Upper lobe of left lung (tissue), 6 donors: ENCODE measurements at regions not wholly inside any gene's neighbourhood (a gene's known extent, or its start where the extent isn't known, plus 50 kb on each side); places are given as distances from the start of the nearest gene placed in this dataset.

Source experiments
- ATAC-seq, 2 donors: fragments of 200-7000 bp; cut with Tn5 transposase; one replicate each; pipeline ENCODE4 v1.9.1; 2022; ENCODE audit warnings: mild to moderate bottlenecking in 2 of 2, moderate library complexity in 2 of 2; ENCODE audit not compliant: low FRiP score in 2 of 2
- DNase-seq, 2 donors: peaks; one replicate each; pipeline ENCODE4 v3.0.0-alpha.2; 2019 to 2020
- H3K27ac ChIP-seq, 4 donors: fragments of 200-600 bp; sonication (generic); one replicate each; pipeline ENCODE4 v1.5.1; 2016 to 2019
- H3K27me3 ChIP-seq, 4 donors: fragments of 200-600 bp; sonication (generic); one replicate each; pipeline ENCODE4 v1.5.1; 2017 to 2019
- H3K36me3 ChIP-seq, 4 donors: fragments of 200-600 bp; sonication (generic); one replicate each; pipeline ENCODE4 v1.5.1; 2016 to 2019
- H3K4me1 ChIP-seq, 4 donors: fragments of 200-600 bp; sonication (generic); one replicate each; pipeline ENCODE4 v1.5.1; 2018 to 2019
- H3K4me3 ChIP-seq, 4 donors: fragments of 200-600 bp; sonication (generic); one replicate each; pipeline ENCODE4 v1.5.1; 2017 to 2019; ENCODE audit warnings: mild to moderate bottlenecking in 2 of 4, moderate library complexity in 1 of 4
- H3K9me3 ChIP-seq, 4 donors: fragments of 200-600 bp; sonication (generic); one replicate each; pipeline ENCODE4 v1.5.1; 2018 to 2019
- CTCF ChIP-seq, 6 experiments: fragments of 450-650 bp in 4 of 6; fragments of 200-600 bp in 2 of 6; sonication (generic) in 2 of 6; IDR thresholded peaks; one replicate each; pipeline ENCODE4 v1.5.1; 2016 to 2019; ENCODE audit warnings: antibody characterized with exemption in 6 of 6
- EP300 ChIP-seq, 4 donors: sonication (generic); formaldehyde crosslinking; IDR thresholded peaks; one replicate each; pipeline ENCODE4 v1.5.1; 2017; ENCODE audit warnings: antibody characterized with exemption in 4 of 4, control low read depth in 2 of 4
- POLR2A ChIP-seq, 4 donors: fragments of 450-650 bp; IDR thresholded peaks; one replicate each; pipeline ENCODE4 v1.5.1; 2016 to 2017; ENCODE audit warnings: antibody characterized with exemption in 4 of 4, mild to moderate bottlenecking in 2 of 4
- POLR2AphosphoS5 ChIP-seq, 2 donors: sonication (generic); formaldehyde crosslinking; IDR thresholded peaks; one replicate each; pipeline ENCODE4 v1.5.1; 2017; ENCODE audit warnings: antibody characterized with exemption in 2 of 2
- WGBS, 2 donors: methylation state at CpG; one replicate each; pipeline ENCODE4 v1.1.5; 2017 to 2018; 5-methylcytosine and 5-hydroxymethylcytosine counted together
- donor health status: DM: no; HTN: no; CAD: no; lungs with moderate emphysema.
- donor health status: DM: no; HTN: yes; CAD: no; lungs with severe emphysema.

GRCh38 chr20:62570897-62571668, 71.2 kb upstream of the SLCO4A1 start:
- ATAC-seq = no peak
- Histone ChIP-seq H3K9me3 (no peaks in the 10 kb centered on the region), H3K4me3 (no peak overlapping the region), H3K27me3 (peaks cover 0 to 4% (median 0%) of the 10 kb centered on the region in 4 donors), H3K27ac (no peak overlapping the region), H3K4me1 (no peaks in the 10 kb centered on the region), H3K36me3 (no peaks in the 10 kb centered on the region)
- WGBS, 2 donors = 82 to 83% methylated on average over 10 to 12 of the region's 12 CpGs
- TF ChIP-seq POLR2AphosphoS5 (IDR thresholded peaks at IDR 0.05) (no peak), POLR2A (IDR thresholded peaks at IDR 0.05) (no peak), EP300 (IDR thresholded peaks at IDR 0.05) (no peak), CTCF (IDR thresholded peaks at IDR 0.05) (no peak)
- DNase-seq = no peak

- Histone ChIP-seq H3K36me3 (no peaks in the 10 kb centered on the region), H3K4me3 (no peak overlapping the region), H3K27ac (no peak overlapping the region), H3K27me3 (peaks cover 0 to 7% (median 0%) of the 10 kb centered on the region in 4 donors), H3K4me1 (no peaks in the 10 kb centered on the region), H3K9me3 (no peaks in the 10 kb centered on the region)
- no peak for ATAC-seq
- 73 to 85% methylated on average over 9 of the region's 9 CpGs for WGBS, 2 donors
- TF ChIP-seq POLR2AphosphoS5 (IDR thresholded peaks at IDR 0.05) (no peak), EP300 (IDR thresholded peaks at IDR 0.05) (no peak), CTCF (IDR thresholded peaks at IDR 0.05) (no peak), POLR2A (IDR thresholded peaks at IDR 0.05) (no peak)
- DNase-seq = no peak
These were observed 70.5 kb upstream of the SLCO4A1 start for GRCh38 chr20:62571669-62572344.

- Histone ChIP-seq H3K36me3 (no peaks in the 10 kb centered on the region), H3K27me3 (peaks cover 0 to 13% (median 3%) of the 10 kb centered on the region in 4 donors), H3K4me1 (no peaks in the 10 kb centered on the region), H3K27ac (no peak overlapping the region), H3K9me3 (no peaks in the 10 kb centered on the region), H3K4me3 (no peak overlapping the region)
- WGBS, 2 donors = 50 to 53% methylated on average over 12 of the region's 15 CpGs
- TF ChIP-seq EP300 (IDR thresholded peaks at IDR 0.05) = no peak
- no peak for TF ChIP-seq POLR2AphosphoS5 (IDR thresholded peaks at IDR 0.05)
- TF ChIP-seq CTCF (IDR thresholded peaks at IDR 0.05) = no peak
- no peak for TF ChIP-seq POLR2A (IDR thresholded peaks at IDR 0.05)
- DNase-seq = no peak
- ATAC-seq = no peak
These were observed 69.3 kb upstream of the SLCO4A1 start for GRCh38 chr20:62572980-62573379.

- TF ChIP-seq POLR2AphosphoS5 (IDR thresholded peaks at IDR 0.05) (no peak), EP300 (IDR thresholded peaks at IDR 0.05) (no peak), CTCF (IDR thresholded peaks at IDR 0.05) (no peak), POLR2A (IDR thresholded peaks at IDR 0.05) (no peak)
- Histone ChIP-seq H3K4me1 (no peaks in the 10 kb centered on the region), H3K36me3 (no peaks in the 10 kb centered on the region), H3K9me3 (no peaks in the 10 kb centered on the region), H3K27me3 (peaks cover 0 to 17% (median 3%) of the 10 kb centered on the region in 4 donors), H3K4me3 (no peak overlapping the region), H3K27ac (no peak overlapping the region)
- no peak for ATAC-seq
- no peak for DNase-seq
- 39 to 61% methylated on average over 3 of the region's 3 CpGs for WGBS, 2 donors
These were observed 68.5 kb upstream of the SLCO4A1 start for GRCh38 chr20:62573817-62574216.
